GM19099 (cell line): ENCODE measurements at regions not wholly inside any gene's neighbourhood (a gene's known extent, or its start where the extent isn't known, plus 50 kb on each side); places are given as distances from the start of the nearest gene placed in this dataset.

Source experiments
- POLR2A ChIP-seq: IDR thresholded peaks from 3 replicates; pipeline ENCODE4 v1.6.1; 2011; ENCODE audit warnings: low read depth; ENCODE audit not compliant: insufficient read length; ENCODE audit errors: extremely low read depth

DNA sequence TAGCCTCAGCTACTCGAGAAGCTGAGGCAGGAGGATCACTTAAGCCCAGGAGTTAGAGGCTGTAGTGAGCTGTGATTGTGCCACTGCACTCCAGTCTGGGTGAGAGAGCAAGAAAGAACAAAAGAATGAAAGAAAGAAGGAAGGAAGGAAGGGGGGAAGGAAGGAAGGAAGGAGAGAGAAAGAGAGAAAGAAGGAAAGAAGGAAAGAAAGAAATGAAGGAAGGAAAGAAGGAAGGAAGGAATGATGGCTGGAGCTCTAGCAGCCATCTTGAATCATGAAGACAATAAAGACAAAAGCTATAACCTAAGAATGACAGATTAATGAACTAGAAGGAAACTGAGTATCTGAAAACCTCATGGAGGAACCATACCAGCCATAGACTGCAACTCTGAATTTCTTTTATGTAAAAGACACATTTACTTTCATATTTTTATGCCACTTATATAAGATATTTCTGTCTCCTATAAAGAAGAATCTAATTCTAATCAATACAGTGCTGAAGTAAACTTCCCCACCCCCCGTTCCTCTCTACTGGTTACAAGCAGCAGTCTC, 522.3 kb upstream of the JARID2 start:
- no peak for TF ChIP-seq POLR2A

GRCh38 chr6:14724549-14724948, 521.3 kb upstream of the JARID2 start:
- no peak for TF ChIP-seq POLR2A

DNA sequence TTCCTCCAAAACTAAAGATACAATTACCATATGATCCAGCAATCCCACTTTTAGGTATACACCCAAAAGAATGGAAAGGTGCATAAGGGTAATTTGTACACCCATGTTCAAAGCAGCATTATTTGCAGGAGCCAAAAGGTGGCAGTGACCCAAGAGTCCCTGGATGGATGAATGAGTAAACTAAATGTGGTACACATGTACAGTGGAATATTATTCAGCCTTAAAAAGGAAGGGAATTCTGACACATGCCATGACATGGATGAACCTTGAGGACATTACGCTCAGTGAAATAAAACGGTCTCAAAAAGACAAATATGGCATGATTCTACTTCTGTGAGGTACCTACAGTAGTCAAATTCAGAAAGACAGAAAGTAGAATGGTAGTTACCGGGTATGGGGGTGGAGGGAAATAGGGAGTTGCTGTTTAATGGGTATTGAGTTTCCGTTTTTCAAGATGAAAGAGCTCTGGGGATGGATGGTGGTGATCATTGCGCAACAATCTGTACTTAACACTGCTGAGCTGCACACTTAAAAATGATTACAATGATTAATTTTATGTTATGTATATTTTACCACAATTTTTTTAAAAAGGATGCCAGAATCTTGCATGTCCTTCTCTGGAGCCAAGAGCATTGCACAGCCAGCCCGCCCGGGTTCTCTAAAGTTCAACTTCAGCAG, 518.9 kb upstream of the JARID2 start:
- TF ChIP-seq POLR2A: no peak

DNA sequence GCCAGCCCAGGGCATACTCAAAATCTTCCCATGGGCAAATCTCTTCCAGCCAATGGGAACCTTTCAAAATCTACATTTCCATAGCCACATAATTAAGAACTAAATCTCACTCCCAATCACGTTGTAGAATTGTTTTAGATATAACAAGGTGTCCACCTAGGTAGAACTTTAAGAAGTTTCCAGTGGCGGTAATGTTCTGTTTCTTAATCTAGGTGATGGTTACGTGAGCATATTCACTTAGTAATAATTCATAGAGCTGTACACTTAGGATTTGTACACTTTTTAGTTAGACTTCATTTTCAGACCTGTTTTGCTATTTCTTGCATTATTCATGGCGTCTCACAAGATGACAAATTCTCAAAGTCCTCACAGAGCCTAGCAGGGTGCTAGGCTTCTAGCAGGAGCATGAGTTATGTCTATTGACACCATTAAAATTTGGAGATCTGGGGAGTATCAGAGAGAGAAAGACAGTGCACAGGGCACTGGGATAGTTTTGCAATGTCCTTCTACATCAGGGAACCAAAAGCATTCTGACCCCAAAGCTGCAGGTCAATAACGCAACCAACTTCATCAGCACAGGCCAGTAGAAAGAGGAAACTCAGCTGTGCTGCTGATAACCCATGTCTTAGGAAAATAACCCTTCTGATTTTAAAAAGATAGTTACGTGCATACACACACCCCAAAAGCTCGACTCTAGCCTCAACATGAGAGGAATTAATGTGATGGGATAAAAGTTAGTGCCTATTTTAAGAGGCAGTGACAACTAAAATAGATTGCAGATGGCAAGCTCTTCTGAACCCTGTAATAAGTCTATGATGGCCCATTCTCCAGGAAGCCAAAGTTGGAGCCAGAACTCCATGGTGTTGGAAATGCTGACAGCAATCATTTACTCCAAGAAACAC, 518.1 kb upstream of the JARID2 start:
- TF ChIP-seq POLR2A: no peak

GRCh38 chr6:14728396-14729024, 517.4 kb upstream of the JARID2 start:
- no peak for TF ChIP-seq POLR2A

DNA sequence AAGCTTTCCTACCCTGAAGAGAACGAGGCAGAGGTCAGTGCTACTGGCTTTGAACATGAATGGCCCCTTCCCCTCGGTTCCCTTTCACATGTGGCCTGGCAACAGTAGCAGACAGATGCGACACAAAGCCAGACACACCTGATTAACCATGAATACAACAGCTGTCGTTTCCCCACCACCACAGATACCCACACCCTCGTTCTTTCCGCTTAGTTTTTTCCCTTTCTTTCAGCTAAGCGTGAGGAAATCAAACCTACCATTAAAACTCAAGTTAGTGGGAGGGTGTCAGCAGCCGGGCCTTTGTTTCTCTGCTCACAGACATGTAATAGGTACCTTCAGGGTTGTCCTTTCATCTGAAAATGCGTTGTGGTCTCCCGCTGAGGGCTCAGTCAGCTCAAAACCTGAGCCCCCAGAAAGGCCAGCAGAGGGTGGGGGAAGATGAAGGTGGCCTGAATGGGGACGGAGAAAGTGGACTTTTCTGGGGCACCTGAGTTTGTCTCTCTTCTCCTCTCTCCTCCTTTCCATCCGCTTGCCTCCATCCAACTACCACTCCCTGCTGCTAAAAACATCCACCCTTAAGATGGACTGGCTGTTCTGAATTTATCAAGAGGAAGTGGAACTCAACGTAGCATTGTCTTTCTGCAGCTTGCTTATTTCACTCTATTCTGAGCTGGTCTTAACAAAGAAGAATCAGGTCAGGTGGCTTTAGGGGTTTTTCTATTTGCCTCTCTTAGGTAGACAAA, 516.6 kb upstream of the JARID2 start:
- TF ChIP-seq POLR2A: no peak

DNA sequence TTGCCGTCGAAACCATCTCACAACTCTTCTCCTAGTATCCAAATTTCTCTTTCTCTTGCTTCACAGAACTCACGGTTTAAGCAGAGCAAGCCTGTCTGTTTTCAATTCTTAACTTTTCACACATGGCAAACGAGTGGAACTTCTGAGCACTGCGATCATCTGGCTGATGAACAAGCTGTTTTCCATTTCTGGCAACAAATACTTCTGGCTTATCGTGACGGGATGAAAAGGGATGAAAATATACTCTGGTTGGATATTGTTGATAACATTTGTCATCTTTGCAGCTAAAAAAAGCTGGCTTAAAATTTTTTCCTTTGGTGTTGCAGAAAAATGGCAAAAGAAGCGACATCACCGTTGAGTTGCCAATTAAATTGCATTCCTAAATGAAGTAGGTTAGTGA, 515.2 kb upstream of the JARID2 start:
- no peak for TF ChIP-seq POLR2A

DNA sequence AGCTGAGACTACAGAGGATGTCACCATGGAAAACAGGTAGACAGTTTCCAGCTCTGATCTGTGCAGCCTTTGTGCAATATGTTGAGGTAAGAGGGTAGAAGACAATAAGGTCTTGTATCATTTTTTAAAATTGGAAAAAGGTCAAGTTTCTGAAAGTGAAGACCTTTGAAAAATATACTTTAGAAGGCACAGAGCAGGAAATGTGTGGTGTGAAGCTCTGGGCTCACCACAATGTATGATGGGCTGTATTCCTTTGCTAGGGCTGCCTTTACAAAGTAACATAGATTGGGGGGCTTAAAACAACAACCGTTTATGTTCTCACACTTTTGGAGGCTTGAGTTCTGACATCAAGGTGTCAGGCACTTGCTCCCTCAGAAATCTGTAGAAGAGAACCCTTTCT, 514.3 kb upstream of the JARID2 start:
- TF ChIP-seq POLR2A: no peak

GRCh38 chr6:14732226-14732843, 513.5 kb upstream of the JARID2 start:
- no peak for TF ChIP-seq POLR2A

DNA sequence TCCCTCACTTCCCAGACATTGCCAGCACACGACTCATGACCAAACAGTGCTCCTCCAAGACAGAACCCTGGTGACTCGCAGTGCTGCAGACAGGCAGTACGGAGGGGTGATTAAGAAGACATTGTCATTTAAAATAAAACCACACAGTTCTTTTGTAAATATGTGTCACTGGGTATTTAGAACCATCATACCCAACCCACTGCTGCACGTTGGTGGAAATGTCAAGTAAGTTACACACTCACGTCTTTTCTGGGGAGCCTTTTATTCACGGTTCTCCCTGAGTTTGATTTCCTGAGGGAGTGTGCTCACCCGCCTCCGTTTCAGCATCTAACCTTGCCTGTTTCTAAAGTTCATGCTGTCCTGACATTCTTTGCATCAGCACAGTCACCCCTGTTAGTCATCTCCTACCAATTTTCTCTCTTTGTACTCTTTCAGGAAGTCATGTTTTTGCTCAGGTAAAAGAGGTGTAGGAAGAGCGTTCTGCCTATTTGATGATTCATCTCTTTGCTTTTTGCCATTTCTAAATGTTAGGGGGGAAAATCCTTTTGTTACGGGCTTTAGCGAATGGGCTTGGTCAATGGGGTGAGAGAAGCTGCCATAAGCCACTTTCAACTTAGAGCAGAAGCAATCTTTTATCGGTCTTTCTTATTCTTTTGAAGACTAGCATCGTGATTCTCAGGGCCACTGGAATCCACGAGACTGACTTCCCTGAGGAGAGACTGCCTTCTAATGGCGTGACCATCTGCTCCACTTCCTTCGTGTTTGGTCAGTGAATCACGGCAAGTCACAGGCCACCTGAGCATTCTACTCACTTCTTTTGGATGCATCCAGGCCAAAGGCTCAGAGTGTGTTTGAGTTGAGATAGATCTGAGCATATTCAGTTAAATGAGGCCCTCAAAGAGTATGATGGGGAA, 512.8 kb upstream of the JARID2 start:
- TF ChIP-seq POLR2A: no peak

DNA sequence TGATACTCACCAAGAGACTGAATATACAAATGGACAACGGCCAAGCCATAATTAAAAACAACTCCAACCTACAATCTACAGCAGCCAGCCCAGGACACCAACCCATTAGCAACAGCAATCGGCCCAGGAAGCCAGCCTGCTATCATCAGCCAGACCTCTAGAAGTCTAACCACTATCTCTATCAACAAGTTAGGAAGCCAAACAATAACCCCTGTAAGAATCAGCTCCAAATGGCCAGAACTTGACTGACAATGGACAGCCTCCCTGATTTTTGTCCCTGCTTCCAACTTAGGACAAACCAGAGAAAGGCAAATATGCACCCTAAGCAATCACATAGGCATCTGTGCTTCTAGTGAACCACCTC, 511.8 kb upstream of the JARID2 start:
- TF ChIP-seq POLR2A: no peak

DNA sequence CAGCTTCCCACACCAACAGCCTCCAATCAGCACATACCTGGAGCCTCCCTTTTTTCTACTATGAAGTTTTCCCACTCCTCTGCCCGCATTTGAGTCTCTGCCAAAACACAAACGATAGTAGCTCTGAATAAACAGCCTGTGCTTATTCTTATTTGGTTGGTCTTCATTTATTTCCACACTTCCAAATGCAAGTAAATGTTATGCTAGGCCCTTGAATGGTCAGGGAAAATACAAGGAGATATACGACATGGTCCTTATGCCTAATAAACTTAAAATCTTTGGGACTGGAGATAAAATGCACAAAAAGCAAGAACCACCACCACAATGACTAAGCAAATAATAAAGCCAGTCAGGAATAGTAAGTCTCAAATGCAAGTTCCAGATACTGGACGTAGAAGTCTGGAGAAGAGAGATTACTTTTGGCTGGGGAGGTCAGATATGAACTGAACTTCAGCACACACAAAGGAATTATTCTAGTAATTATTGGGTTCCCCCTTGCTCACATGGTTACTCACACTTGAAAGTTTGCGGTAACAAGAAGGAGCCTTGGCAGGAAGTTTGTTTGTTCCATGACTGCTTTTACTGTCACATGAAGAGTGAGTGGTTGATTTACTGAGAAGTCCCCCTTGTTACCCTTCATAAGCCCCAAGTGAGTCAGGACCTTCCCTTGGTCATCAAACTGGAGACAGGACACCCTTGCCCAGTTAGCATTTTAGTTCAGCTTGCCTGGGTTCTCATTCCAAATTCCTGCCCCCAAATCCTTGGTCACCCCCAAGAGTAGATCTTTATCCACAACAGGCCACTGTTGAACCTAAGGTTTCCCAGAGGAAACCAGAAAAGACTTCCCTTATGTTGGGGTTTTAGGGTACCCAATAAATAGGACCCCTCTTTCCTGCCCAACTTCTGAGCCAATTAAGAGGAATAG, 511.2 kb upstream of the JARID2 start:
- no peak for TF ChIP-seq POLR2A
